B cell (primary cell): ENCODE measurements at regions not wholly inside any gene's neighbourhood (a gene's known extent, or its start where the extent isn't known, plus 50 kb on each side); places are given as distances from the start of the nearest gene placed in this dataset.

Experiments used
- ATAC-seq: fragments of 200-7000 bp; cut with Tn5 transposase; one replicate; pipeline ENCODE4 v1.10.0; 2021; ENCODE audit warnings: low read depth, mild to moderate bottlenecking, moderate number of reproducible peaks, moderate library complexity
- CTCF ChIA-PET: fragments of 350-600 bp; sonication (Branson Sonifier 250); formaldehyde crosslinking; loops from one replicate; lab custom pipeline; 2021; ENCODE audit warnings: antibody characterized with exemption, inconsistent platforms; lab: Charles Lee
- POLR2A ChIA-PET: fragments of 350-600 bp; sonication (Branson Sonifier 250); formaldehyde crosslinking; loops from one replicate; lab custom pipeline; 2021; ENCODE audit warnings: antibody characterized with exemption; lab: Charles Lee
- DNase-seq: peaks from one replicate; pipeline ENCODE4 v3.0.0; 2013
- H2AFZ ChIP-seq: 2 replicates; pipeline ENCODE4 v1.6.1; 2012; ENCODE audit warnings: mild to moderate bottlenecking, low read depth, low read length; ENCODE audit not compliant: insufficient read depth, poor library complexity, severe bottlenecking
- H3K27ac ChIP-seq, 2 donors: 1 replicate in 1 of 2; 2 replicates in 1 of 2; pipeline ENCODE4 v1.5.1; 2012 to 2013; ENCODE audit warnings: low read length in 2 of 2, mild to moderate bottlenecking in 2 of 2, moderate library complexity in 1 of 2
- H3K27me3 ChIP-seq, 4 experiments: fragments of 200-600 bp in 1 of 4; sonication (generic) in 1 of 4; replicated peaks in 1 of 4; 1 replicate in 2 of 4; 2 replicates in 2 of 4; pipeline versions ENCODE4 v1.6.1 to v1.7.0; 2013 to 2016; ENCODE audit warnings: low read length in 3 of 4, mild to moderate bottlenecking in 2 of 4, mixed read lengths in 1 of 4, moderate library complexity in 1 of 4; ENCODE audit not compliant: insufficient read depth in 4 of 4, control insufficient read depth in 3 of 4; ENCODE audit errors: control extremely low read depth in 1 of 4
- H3K36me3 ChIP-seq, 2 experiments: replicated peaks in 1 of 2; 1 replicate in 1 of 2; 2 replicates in 1 of 2; pipeline versions ENCODE4 v1.6.1 to v1.7.1; 2013; ENCODE audit warnings: low read length in 1 of 2; ENCODE audit not compliant: insufficient read depth in 2 of 2, control insufficient read depth in 1 of 2; ENCODE audit errors: control extremely low read depth in 1 of 2, extremely low read depth in 1 of 2
- H3K4me1 ChIP-seq, 2 donors: fragments of 200-600 bp in 1 of 2; sonication (generic) in 1 of 2; 1 replicate in 1 of 2; 2 replicates in 1 of 2; pipeline versions ENCODE4 v1.5.1 to v1.6.1; 2013 to 2017; ENCODE audit warnings: low read length in 2 of 2; ENCODE audit not compliant: control insufficient read depth in 2 of 2, insufficient read depth in 2 of 2
- H3K4me2 ChIP-seq: replicated peaks from 2 replicates; pipeline ENCODE3; 2012; ENCODE audit warnings: mild to moderate bottlenecking, low read depth, low read length; ENCODE audit not compliant: poor library complexity, severe bottlenecking
- H3K4me3 ChIP-seq, 5 experiments: fragments of 200-600 bp in 1 of 5; sonication (generic) in 1 of 5; 1 replicate in 3 of 5; 2 replicates in 2 of 5; pipeline versions ENCODE4 v1.5.1 to v1.7.0; 2011 to 2016; ENCODE audit warnings: low read length in 4 of 5, mild to moderate bottlenecking in 4 of 5, low read depth in 2 of 5, control low read depth in 1 of 5, moderate library complexity in 1 of 5; ENCODE audit not compliant: insufficient read depth in 1 of 5; ENCODE audit errors: control extremely low read depth in 1 of 5, extremely low read depth in 1 of 5
- H3K79me2 ChIP-seq: fragments of 200-600 bp; sonication (generic); one replicate; pipeline ENCODE4 v1.6.0; 2016; ENCODE audit warnings: low read length; ENCODE audit not compliant: control insufficient read depth, insufficient read depth
- H3K9ac ChIP-seq: fragments of 200-600 bp; sonication (generic); 2 replicates; pipeline ENCODE4 v1.6.1; 2017; ENCODE audit warnings: mild to moderate bottlenecking, low read length, moderate library complexity
- H3K9me3 ChIP-seq, 3 donors: one replicate each; pipeline versions ENCODE4 v1.6.1 to v1.7.1; 2013; ENCODE audit warnings: low read length in 2 of 3; ENCODE audit not compliant: control insufficient read depth in 2 of 3, insufficient read depth in 1 of 3; ENCODE audit errors: control extremely low read depth in 1 of 3
- H4K20me1 ChIP-seq: 2 replicates; pipeline ENCODE4 v1.6.0; 2012; ENCODE audit warnings: mild to moderate bottlenecking, low read length; ENCODE audit not compliant: insufficient read depth, control insufficient read depth, poor library complexity, severe bottlenecking
- H3K27ac Mint-ChIP-seq: one replicate; pipeline ENCODE4 v1.8.0; 2021; ENCODE audit warnings: mixed read lengths
- H3K27me3 Mint-ChIP-seq: one replicate; pipeline ENCODE4 v1.8.0; 2021; ENCODE audit warnings: mixed read lengths
- H3K4me1 Mint-ChIP-seq: one replicate; pipeline ENCODE4 v1.8.0; 2021; ENCODE audit warnings: mixed read lengths
- H3K4me3 Mint-ChIP-seq: one replicate; pipeline ENCODE4 v1.8.0; 2021; ENCODE audit warnings: mixed read lengths
- H3K9me3 Mint-ChIP-seq: one replicate; pipeline ENCODE4 v1.8.0; 2022; ENCODE audit warnings: mixed read lengths; ENCODE audit not compliant: insufficient read depth
- CTCF ChIP-seq: fragments of 200-600 bp; IDR thresholded peaks from one replicate; pipeline ENCODE4 v1.8.0; 2022; ENCODE audit warnings: antibody characterized with exemption, mild to moderate bottlenecking
- EZH2 ChIP-seq: IDR thresholded peaks from 2 replicates; pipeline ENCODE4 v1.6.1; 2012; ENCODE audit warnings: borderline replicate concordance, low read depth, mild to moderate bottlenecking, moderate library complexity, low read length; ENCODE audit not compliant: insufficient read depth, poor library complexity, severe bottlenecking
- WGBS: methylation state at CpG from one replicate; pipeline ENCODE4 v1.1.5; 2013; ENCODE audit warnings: missing lambda C conversion rate; ENCODE audit not compliant: insufficient coverage; 5-methylcytosine and 5-hydroxymethylcytosine counted together
- intact Hi-C: fragments of 100-400 bp; cut with micrococcal nuclease; formaldehyde crosslinking; loops from one replicate; pipeline ENCODE4 v1.10.0; 2022

- no peak overlapping the region for H2AFZ ChIP-seq
- H3K4me1 ChIP-seq: no peaks in the 10 kb centered on the region
- no peak for DNase-seq
- H3K4me2 ChIP-seq: no peak overlapping the region
- no peaks in the 10 kb centered on the region for H4K20me1 ChIP-seq
- H3K9ac ChIP-seq: no peak overlapping the region
- no peak for ATAC-seq
- peaks cover 5% of the 10 kb centered on the region for H3K27me3 Mint-ChIP-seq
- ChIA-PET POLR2A (no interaction called here), CTCF (interaction anchor here (0.6 kb wide), 1 partner anchor 659 kb away, joined by 5 read pairs; no protein-coding TSS in a partner anchor)
- H3K36me3 ChIP-seq: no peaks in the 10 kb centered on the region
- WGBS: 42% methylated on average over 1 of the region's 6 CpGs
- intact Hi-C loops: no loop called here
- no peak overlapping the region for H3K27ac ChIP-seq
- no peaks in the 10 kb centered on the region for H3K4me1 Mint-ChIP-seq
- no peaks in the 10 kb centered on the region for H3K79me2 ChIP-seq
- H3K9me3 ChIP-seq: no peaks in the 10 kb centered on the region
- peaks cover 5% of the 10 kb centered on the region for H3K9me3 Mint-ChIP-seq
- H3K4me3 ChIP-seq: no peak overlapping the region
- TF ChIP-seq CTCF (no peak), EZH2 (no peak)
- no peak overlapping the region for H3K4me3 Mint-ChIP-seq
- no peaks in the 10 kb centered on the region for H3K27me3 ChIP-seq
- no peak overlapping the region for H3K27ac Mint-ChIP-seq
Measured at GRCh38 chr17:72531729-72532128, 410.9 kb downstream of the SOX9 start.

GRCh38 chr17:72534265-72534664, 413.4 kb downstream of the SOX9 start:
- H3K36me3 ChIP-seq: no peaks in the 10 kb centered on the region
- no peaks in the 10 kb centered on the region for H3K9me3 ChIP-seq
- WGBS: 80% methylated on average over 2 of the region's 2 CpGs
- intact Hi-C loops: no loop called here
- H3K4me1 ChIP-seq: no peaks in the 10 kb centered on the region
- Mint-ChIP-seq H3K4me1 (no peaks in the 10 kb centered on the region), H3K9me3 (peaks cover 5% of the 10 kb centered on the region), H3K27ac (no peak overlapping the region), H3K27me3 (peaks cover 22% of the 10 kb centered on the region), H3K4me3 (no peak overlapping the region)
- H4K20me1 ChIP-seq: no peaks in the 10 kb centered on the region
- H3K4me3 ChIP-seq: no peak overlapping the region
- no peak for TF ChIP-seq CTCF
- no peak overlapping the region for H3K9ac ChIP-seq
- no peak overlapping the region for H3K4me2 ChIP-seq
- no peak overlapping the region for H3K27ac ChIP-seq
- POLR2A ChIA-PET: no interaction called here
- H3K27me3 ChIP-seq: peaks cover 0 to 2% (median under 1%) of the 10 kb centered on the region in 4 experiments
- no peaks in the 10 kb centered on the region for H3K79me2 ChIP-seq
- ATAC-seq (no peak), DNase-seq (no peak)
- no peak overlapping the region for H2AFZ ChIP-seq
- CTCF ChIA-PET: no interaction called here
